ENCODE measurements at regions not wholly inside any gene's neighbourhood (a gene's known extent, or its start where the extent isn't known, plus 50 kb on each side); places are given as distances from the start of the nearest gene placed in this dataset.

- TF ChIP-seq YY1 (IDR thresholded peaks at IDR 0.05; ENCODE audit: insufficient read depth, insufficient read length) (no peak), SUZ12 (IDR thresholded peaks at IDR 0.05; ENCODE audit: extremely low read depth, insufficient read depth, insufficient read length) (no peak)
Measured at GRCh38 chr1:61612602-61613001, 112.3 kb downstream of the TM2D1 start.
